SKM-1 (cell line): ENCODE measurements at regions not wholly inside any gene's neighbourhood (a gene's known extent, or its start where the extent isn't known, plus 50 kb on each side); places are given as distances from the start of the nearest gene placed in this dataset.
"Not testable (repeated sequence)": the region's sequence is repeated elsewhere in the genome, so short reads cannot be mapped to it uniquely, and the experiment has no call there.

Experiments
- DNase-seq: peaks from one replicate; lab custom pipeline; 2025; ENCODE audit not compliant: unreplicated experiment; lab: John Stamatoyannopoulos, UW

GRCh38 chr12:116327992-116328391 is 50.5 kb upstream of the MED13L start:
- not testable (repeated sequence) for DNase-seq

GRCh38 chr12:116331876-116332275 is 54.4 kb upstream of the MED13L start:
- no peak for DNase-seq

GRCh38 chr12:116332705-116333380 is 55.4 kb upstream of the MED13L start:
- DNase-seq: no peak

DNA sequence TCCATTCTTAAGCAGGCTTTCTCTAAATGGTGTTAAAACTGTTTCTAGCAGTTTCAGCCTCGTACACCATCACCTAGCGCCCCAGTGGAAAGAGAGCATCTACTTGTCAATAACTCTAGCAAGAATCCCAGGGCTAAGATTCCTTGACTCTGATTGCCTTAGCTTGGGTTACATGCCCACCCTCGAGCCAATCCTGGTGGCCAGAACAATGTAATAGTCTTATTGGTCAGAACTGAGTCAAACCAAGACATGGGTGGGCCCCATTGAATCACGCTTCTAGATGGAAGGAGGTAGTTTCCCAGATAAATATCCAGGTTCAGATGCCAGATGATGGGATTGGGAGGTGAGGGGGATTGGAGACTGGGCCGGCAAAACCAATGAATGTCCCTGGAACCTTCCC is 55.9 kb upstream of the MED13L start:
- no peak for DNase-seq

DNA sequence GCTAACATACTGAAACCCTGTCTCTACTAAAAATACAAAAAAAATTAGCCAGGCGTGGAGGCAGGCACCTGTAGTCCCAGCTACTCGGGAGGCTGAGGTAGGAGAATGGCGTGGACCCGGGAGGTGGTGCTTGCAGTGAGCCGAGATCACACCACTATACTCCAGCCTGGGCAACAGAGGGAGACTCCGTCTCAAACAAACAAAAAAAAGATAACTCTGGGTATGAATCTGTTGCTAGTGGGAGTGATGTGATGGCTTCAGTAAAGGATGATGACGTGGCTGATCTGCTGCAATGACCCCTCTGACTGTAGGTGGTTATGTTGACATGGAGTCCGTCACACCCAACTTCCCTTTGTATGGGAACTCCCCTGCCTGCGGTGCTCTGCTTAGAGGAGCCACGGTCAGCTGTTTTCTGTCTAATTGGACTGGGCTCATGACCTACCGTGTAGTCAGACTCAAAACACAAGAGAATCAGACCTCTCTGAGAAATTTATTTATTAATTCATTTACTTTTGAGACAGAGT is 59.1 kb upstream of the MED13L start:
- DNase-seq: no peak

- no peak for DNase-seq
Measured at GRCh38 chr12:116337312-116337711, 59.8 kb upstream of the MED13L start.

- no peak for DNase-seq
Measured at GRCh38 chr12:116338064-116338846, 60.8 kb upstream of the MED13L start.

- DNase-seq: no peak
Measured at GRCh38 chr12:116339062-116339461, 61.6 kb upstream of the MED13L start.

DNA sequence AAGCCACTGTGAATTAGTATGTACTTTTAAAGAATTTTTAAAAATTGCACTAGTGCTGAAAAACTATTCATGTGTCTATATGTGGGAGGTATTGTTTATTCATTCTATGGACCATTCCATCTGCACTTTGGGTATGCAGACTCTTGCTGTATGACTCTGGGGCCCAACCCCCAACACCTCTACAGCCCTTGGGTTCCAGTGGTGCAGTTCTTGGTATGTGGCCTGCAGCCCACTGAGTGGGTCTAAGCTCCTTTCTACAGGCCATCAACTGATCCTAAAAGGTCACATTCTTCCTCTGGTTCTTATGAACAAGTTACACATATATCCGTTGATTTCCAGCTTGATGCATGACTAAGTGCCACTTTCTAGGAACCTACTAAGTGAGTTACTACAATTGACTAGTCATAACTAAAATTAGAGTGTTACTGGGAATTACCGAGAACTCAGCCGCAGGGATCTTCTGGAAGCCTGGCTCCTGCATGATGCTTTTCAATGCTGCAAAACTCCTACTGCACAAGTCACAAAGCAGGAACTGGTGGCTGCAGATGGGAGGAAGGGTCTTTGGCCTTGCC is 62.4 kb upstream of the MED13L start:
- DNase-seq: no peak

DNA sequence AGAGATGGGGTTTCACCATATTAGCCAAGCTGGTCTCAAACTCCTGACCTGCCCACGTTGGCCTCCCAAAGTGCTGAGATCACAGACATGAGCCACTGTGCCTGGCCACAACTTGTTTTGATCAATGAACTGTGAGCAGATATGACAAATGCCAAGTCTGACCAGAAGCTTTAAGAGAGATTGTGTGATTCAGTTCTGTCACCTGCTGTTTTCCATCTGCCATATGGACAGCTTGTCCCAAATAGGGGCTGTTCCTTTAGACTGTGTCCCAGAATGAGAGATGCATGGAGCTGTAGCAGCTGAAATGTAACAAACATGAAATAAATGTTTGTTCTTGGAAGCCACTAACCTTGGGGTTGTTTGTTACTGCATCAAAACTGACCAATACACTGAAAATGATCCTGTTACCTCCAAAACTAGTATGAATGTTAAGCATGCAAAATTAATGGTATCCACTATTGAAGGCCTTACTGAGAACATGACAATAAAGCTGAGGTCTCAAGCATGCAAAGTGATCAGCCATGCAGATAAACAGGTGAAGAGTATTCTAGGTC is 65.9 kb upstream of the MED13L start:
- DNase-seq: no peak

DNA sequence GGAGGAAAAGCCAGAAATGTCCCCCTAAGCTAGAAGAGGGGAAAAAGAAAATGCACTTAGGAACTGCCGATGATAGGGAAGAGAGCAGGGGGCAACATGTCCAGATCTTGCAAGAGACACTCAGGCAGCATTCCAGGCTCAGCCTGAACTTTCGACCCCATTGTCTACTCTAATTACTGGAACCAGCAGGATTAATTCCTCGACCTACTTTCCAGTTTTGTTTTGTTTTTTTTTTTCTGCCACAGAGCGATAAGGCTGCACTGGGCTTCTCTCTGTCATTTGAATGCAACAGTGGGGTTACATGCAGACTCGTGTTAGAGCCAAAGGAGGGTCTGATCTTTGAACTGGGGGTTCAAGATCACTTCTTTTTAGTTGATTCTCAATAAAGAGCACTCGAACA is 68.7 kb upstream of the MED13L start:
- DNase-seq: no peak

DNA sequence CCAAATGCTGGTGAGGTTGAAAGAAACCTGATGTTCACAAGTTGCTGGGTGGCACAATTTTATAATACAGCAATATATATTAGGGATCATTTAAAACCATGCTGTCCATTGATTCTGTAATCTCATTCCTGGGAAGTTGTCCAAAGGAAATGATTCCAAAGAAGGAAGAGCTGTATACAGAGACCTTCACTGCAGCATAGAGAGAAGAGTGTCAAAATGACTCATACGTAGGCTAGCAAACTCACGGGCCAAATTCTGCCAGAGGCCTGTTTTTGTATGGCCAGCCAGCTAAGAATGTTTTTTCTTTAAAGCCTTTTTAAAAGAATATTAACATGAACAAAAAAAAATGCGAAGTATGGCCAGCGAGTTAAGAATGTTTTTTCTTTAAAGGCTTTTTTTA is 69.2 kb upstream of the MED13L start:
- no peak for DNase-seq

DNA sequence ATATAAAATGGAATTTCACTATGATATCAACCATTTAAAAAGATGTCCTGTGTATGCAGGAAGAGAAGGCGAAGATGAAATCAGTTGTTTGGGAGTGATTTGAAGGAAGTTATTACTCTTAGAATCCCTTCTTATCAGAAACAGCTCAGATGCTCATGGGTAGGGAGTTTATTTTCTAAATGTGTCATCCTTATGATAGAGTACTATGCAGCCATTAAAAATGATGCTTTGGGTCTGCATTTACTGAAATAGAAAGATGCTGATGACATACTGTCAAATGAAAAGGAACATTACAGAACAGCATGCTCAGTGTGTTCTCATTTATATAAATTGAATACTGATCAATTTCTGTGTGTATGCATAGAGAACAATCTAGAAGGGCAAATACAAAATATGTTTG is 69.8 kb upstream of the MED13L start:
- DNase-seq: no peak

DNA sequence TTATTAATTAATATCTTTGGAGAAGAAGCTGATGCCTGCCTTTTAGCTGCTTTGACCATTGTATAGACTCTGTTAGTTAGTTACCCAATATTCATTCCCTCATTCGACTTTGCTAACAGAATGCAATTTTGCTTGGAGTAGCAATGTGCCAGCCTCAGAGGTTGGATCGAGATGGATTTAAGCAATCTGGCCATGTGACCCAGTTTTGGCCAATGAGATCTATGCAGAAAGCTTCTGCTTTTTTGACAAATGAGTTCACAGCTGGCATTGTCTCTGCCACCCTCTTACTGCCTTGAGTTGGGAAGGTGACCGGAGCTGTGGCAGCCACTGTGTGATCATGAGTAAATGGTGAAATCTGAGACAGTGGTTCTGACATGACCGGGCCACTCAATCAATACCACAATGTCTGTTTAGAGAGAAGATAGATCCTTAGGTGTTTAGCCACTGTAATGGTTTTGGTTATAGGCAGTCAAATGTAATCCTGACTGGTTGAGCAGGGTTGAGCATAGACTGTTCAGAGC is 74.9 kb upstream of the MED13L start:
- no peak for DNase-seq

DNA sequence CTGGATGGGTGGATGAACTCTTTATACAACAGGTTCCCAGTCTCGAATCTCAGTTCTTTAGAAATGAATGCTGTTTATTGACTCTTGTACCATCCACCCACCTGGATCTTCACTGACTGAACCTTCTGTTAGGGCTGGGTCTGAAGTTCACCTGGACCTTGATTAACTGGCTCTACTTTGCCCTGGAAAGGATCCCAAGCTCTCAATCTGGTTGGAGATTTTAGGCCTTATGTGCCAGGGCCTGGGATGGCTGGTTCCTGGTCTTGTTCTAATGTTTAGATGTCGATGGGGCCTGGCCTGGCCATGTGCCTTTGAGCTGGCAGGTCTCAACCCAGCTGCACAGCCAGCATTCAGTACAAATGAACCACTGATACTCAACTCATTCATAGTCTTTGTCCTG is 76.5 kb upstream of the MED13L start:
- DNase-seq: no peak

- no peak for DNase-seq
Measured at GRCh38 chr12:116354534-116354933, 77.0 kb upstream of the MED13L start.

DNA sequence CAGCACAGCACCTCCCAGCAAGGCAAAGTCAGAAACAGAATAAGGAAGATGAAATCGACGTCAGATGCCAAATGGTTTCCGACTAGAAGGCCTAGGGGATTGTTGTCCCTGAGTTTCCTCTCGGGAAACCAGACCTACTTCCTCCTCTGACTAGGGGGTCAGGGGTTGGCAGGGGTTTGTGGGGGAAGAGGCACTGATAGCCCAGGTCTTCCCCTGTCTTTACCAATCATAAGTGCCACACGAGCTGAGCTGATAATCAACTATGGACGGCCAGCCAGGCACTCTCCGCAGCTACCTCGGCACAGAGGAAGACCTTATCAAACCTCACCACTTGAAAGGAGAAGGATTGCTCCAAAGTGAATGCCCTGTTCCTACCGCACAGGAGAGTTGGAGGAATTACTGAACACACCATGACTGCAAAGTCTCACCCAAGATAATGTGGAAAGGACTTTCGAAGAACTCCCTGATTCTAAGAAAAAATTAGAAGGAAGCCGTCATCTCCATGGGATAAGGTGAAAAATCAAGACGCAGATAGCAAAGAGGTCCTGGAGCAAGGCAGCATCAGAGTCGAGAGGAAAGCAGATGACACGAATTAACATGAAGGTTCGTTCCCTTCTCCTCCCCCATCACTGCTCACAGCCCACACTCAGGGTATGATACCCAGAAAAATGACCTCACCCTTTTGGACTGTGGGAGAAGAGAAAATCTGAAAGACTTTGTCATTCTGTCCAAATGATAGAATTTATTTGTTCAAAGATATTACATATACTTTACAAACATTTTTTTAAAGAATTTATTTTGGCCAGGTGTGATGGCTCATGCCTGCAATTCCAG is 77.7 kb upstream of the MED13L start:
- no peak for DNase-seq

GRCh38 chr12:116358536-116358892 is 81.0 kb upstream of the MED13L start:
- no peak for DNase-seq

GRCh38 chr12:116358893-116359761 is 81.6 kb upstream of the MED13L start:
- no peak for DNase-seq
